HG03135 (cell line): ENCODE measurements at regions not wholly inside any gene's neighbourhood (a gene's known extent, or its start where the extent isn't known, plus 50 kb on each side); places are given as distances from the start of the nearest gene placed in this dataset.
"Not testable (repeated sequence)": the region's sequence is repeated elsewhere in the genome, so short reads cannot be mapped to it uniquely, and the experiment has no call there.

Experiments used
- ATAC-seq: cut with Tn5 transposase; IDR thresholded peaks from one replicate; pipeline ENCODE4 v1.9.1; 2021; ENCODE audit warnings: mild to moderate bottlenecking, moderate library complexity; ENCODE audit not compliant: unreplicated experiment

- no peak for ATAC-seq
These were observed 552.9 kb upstream of the EPHA5 start for GRCh38 chr4:66223068-66223703.

DNA sequence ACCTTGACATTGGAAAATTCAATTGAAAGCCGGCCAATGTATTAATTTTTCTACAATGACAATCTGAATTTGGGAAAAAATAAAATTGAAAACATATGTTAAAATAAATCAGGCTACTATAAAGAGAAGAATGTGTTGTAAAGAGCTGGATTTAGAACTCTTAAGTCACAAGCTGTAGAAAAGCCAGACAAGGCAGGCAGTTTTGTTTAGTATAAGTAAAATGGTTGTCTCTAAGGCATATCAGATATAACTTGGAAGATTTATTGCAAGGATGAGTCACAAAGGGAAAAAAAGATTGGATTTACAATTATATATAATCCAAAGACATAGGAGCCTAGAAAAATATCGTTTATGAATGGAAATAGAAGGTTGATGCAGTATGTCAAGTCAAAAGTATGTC is 549.1 kb upstream of the EPHA5 start:
- no peak for ATAC-seq

- ATAC-seq = no peak
These were observed 546.0 kb upstream of the EPHA5 start for GRCh38 chr4:66216252-66216651.

DNA sequence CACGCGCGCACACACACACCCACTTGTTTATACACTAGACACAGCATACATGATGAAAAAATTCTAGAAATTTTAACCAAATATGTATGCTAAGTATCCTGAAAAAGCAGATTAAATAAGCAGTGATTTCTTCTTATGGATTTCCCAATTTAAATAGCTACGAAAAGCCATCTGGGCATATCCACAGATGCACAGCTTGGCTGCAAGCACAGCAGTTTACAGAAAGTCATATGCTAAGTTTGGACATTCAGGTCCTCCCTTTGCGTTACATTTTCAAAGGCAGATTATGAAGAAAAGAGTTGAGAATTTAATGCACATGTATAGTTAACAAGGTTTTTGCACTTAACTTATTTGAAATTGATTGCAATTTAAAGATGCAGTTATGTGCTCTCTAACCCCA is 542.2 kb upstream of the EPHA5 start:
- ATAC-seq = no peak

- ATAC-seq = no peak
These were observed 534.4 kb upstream of the EPHA5 start for GRCh38 chr4:66204534-66205247.

- no peak for ATAC-seq
These were observed 532.6 kb upstream of the EPHA5 start for GRCh38 chr4:66202870-66203269.

DNA sequence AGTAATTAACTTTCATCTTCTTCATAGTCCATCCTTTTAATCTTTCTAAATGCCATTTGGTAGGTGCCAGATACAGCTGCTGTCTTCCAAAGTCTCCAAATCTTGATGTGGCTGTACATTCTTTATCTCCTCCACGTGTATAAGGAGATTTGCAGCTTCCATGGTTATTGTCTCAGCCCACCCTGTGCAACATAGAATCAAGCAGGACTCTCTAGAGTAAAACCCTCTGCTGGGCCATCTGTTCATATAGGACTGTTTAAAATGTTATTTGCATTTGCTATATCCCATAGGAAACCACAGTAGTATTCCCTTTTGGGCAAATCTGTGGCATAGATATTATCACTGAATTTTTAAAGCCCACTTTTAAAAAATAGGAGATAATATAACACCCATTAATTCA is 527.2 kb upstream of the EPHA5 start:
- no peak for ATAC-seq

DNA sequence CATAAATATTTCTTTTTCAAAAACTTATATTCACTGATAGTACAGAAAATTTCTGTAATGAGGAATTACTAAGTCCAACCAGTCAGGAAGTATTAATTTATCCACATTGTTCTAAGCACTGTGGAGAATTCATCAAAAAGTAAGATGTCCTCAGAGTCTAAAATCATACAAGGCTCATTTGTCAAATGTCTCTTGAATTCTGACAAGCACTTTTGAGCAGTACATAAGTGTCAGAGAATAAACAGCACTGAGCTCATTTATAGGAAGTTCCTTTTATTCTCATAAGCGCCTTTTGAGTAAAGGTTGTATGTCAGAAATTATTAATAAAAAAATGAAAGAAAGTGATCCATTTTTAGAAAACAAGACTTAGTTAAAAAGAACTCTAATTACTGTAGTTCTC is 523.2 kb upstream of the EPHA5 start:
- no peak for ATAC-seq

GRCh38 chr4:66187175-66187720 is 517.0 kb upstream of the EPHA5 start:
- no peak for ATAC-seq

GRCh38 chr4:66186095-66186494 is 515.8 kb upstream of the EPHA5 start:
- no peak for ATAC-seq

DNA sequence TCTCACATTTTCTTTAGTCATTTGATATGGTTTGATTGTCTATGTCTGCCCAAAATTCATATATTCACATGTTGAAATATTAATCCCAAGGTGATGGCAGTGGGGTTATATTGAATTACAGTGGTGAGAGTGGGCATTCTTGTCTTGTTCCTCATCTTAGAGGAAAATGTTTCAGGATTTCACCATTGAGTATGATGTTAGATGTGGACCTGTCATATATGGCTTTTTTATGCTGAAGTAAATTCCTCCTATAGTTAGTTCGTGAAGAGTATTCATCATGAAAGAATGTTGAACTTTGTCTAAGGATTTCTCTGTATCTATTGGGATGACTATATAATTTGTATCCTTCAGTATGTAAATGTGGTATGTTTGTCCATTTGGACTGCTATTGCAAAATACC is 512.3 kb upstream of the EPHA5 start:
- no peak for ATAC-seq

GRCh38 chr4:66178906-66179305 is 508.6 kb upstream of the EPHA5 start:
- no peak for ATAC-seq

- no peak for ATAC-seq
These were observed 499.1 kb upstream of the EPHA5 start for GRCh38 chr4:66169341-66169740.

DNA sequence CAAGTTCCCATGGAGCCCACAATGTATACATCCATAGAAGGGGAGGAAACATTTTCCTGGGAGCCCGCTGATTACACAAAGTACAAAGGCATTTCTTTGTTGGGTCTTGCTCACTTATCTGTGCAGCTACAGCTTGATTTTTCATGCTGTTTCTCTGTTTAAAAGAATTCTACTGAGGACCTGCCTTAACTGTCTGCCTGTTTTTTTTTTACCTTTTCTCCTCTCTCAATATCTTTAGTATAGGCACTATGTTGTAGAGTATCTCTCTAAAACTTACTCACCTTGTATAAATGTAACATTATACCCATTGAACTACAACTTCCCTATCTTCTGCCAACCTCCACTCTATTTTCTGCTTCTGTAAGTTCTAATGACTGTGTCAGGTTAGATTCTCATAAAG is 494.6 kb upstream of the EPHA5 start:
- no peak for ATAC-seq

DNA sequence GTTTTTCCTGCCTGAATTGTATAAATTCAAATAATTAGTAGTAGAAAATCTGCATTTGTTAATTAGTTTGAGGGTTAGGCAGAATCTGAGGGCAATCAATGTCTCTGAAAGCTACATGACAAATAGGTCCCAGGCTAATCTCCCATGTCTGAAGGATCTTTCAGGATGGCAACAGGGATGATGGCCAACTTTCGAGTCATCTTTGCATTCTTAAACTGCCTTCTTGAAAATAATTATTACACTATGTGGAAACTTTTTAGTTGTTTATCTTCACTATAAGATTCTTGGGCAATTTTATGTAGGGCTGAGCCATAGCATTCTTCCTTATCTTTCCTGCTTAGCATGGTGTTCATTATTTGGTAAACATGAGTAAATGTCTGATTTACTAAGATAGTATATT is 490.3 kb upstream of the EPHA5 start:
- ATAC-seq = no peak

GRCh38 chr4:66157594-66157993 is 487.3 kb upstream of the EPHA5 start:
- no peak for ATAC-seq

- ATAC-seq = no peak
These were observed 459.8 kb upstream of the EPHA5 start for GRCh38 chr4:66130042-66130441.

DNA sequence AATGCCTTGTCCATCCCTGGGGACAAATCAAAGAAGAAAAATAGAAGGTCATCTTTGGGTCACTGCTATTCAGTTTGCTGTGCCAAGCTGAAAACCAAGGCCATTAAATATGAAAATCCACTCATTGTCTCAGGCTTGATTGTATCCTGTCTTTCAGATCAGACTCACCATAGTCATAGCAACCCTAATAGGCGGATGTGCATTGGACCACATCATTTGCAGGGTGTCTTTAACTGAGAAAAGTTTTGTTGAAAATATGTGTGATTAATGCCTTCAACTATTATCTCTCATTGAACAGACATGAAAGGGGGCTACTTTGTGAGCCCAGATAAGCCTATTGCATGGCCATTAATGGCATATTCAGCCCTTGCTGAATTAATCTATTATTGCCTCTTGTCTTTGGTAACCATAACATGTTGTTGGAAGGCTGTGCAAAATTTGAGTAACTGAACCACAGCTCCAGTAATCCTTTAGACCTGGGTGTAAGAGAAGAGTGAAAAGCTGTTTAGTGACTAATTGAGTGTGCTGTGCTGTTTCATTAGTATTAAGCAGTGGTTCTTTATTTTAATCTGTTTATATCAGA is 453.6 kb upstream of the EPHA5 start:
- ATAC-seq = no peak

DNA sequence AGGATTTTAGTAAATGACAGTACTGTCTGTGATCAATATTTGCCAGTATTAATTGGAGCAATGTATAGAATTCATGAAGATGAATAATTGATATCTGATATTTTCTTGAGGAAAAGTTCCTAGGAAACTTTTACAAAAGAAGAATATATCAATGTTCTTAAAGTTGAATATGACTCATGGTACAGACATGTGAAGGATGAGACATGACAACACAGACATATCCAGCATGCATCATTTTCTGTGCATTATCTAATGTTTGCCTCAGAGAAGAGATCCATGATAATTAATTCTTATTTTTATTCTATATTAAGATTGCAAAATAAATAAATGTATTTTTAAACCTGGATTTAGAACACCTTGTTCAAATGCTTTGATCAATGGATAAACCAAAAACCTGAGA is 452.9 kb upstream of the EPHA5 start:
- no peak for ATAC-seq

DNA sequence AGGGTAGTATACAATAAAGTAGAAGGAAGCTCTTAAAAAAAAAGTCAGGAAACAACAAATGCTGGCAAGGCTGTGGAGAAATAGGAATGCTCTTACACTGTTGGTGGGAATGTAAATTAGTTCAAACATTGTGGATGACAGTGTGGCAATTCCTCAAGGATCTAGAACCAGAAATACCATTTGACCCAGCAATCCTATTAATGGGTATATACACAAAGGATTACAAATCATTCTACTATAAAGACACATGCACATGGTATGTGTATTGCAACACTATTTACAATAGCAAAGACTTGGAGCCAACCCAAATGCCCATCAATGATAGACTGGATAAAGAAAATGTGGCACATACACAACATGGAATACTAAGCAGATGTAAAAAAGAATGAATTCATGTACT is 444.9 kb upstream of the EPHA5 start:
- not testable (repeated sequence) for ATAC-seq

DNA sequence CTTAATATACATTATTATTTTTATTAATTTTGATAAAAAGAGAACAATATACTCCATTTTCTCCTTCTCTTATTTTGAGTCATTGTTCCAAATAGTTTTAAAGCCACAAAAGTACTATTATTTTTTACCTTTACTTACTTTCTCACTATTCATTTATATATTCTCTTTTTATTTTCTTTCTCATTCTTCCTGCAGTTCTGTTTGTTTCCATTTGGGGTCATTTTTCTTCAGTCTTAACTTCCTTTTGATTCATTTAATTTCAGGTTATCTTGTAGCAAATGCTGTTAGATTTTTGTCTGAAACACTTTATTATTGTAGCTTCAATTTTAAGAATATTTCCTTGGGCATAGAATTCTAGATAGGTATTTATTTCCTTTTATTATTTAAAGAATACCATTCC is 438.6 kb upstream of the EPHA5 start:
- ATAC-seq = no peak

DNA sequence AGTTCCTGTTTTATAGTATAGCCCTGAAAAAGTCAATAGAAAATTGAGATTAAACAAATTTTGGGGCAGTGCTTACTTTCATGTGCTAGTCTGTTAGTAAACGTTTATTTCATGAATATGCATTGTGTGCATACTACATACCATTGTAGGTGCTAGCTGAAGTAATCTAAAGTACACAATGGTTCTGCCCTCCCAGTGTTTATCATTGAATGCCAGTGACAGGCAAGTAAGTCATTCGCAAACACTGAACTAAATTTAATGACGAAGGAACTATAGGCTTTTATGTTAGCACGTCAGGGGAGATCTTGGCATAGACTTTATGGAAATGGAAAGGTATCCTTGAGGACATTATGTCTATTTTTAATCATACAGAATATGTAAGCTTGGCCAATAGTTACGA is 426.9 kb upstream of the EPHA5 start:
- no peak for ATAC-seq
